SK-N-SH (cell line): ENCODE measurements at regions not wholly inside any gene's neighbourhood (a gene's known extent, or its start where the extent isn't known, plus 50 kb on each side); places are given as distances from the start of the nearest gene placed in this dataset.

ENCODE experiments used
- CTCF ChIA-PET: fragments of 300-600, 350-600 bp; formaldehyde crosslinking; extraction: SDS; loops from one replicate; lab custom pipeline; 2021; lab: Yijun Ruan, JAX
- POLR2A ChIA-PET: fragments of 350-600 bp; sonication (Branson Sonifier 250); formaldehyde crosslinking; extraction: SDS; loops from one replicate; lab custom pipeline; 2020; ENCODE audit warnings: antibody characterized with exemption, inconsistent platforms; lab: Yijun Ruan, JAX
- DNase-seq: peaks from one replicate; pipeline ENCODE4 v3.0.0; 2012
- H2AFZ ChIP-seq: fragments of 200-600 bp; sonication (generic); 2 replicates; pipeline ENCODE4 v1.8.1; 2016; ENCODE audit warnings: antibody characterized with exemption, mild to moderate bottlenecking, low read depth
- H3F3A ChIP-seq: fragments of 200-600 bp; sonication (generic); replicated peaks from 2 replicates; pipeline ENCODE3; 2016; ENCODE audit warnings: antibody characterized with exemption, mild to moderate bottlenecking; ENCODE audit not compliant: insufficient read depth
- H3K27ac ChIP-seq, 2 experiments: fragments of 200-500 bp in 1 of 2; fragments of 200-600 bp in 1 of 2; sonication (Bioruptor generic) in 1 of 2; sonication (generic), shearing (Covaris generic) in 1 of 2; 2 replicates each; pipeline versions ENCODE4 v1.5.1 to v1.6.1; 2014 to 2016; ENCODE audit warnings: low read depth in 2 of 2, inconsistent platforms in 1 of 2, low read length in 1 of 2, mild to moderate bottlenecking in 1 of 2, mixed read lengths in 1 of 2
- H3K27me3 ChIP-seq: fragments of 200-600 bp; sonication (generic), shearing (Covaris generic); 2 replicates; pipeline ENCODE4 v1.6.1; 2016; ENCODE audit warnings: mixed run types; ENCODE audit not compliant: insufficient read depth
- H3K36me3 ChIP-seq, 2 experiments: fragments of 200-500 bp in 1 of 2; fragments of 200-600 bp in 1 of 2; sonication (Bioruptor generic) in 1 of 2; sonication (generic) in 1 of 2; replicated peaks in 1 of 2; 2 replicates each; pipeline versions ENCODE3 to v1.5.1; 2014 to 2016; ENCODE audit warnings: low read length in 1 of 2, mild to moderate bottlenecking in 1 of 2; ENCODE audit not compliant: insufficient read depth in 2 of 2, control insufficient read depth in 1 of 2
- H3K4me1 ChIP-seq, 2 experiments: fragments of 200-500 bp in 1 of 2; fragments of 200-600 bp in 1 of 2; sonication (Bioruptor generic) in 1 of 2; sonication (generic), shearing (Covaris generic) in 1 of 2; 2 replicates each; pipeline versions ENCODE4 v1.5.1 to v1.6.1; 2014 to 2016; ENCODE audit warnings: low read depth in 1 of 2, low read length in 1 of 2, mixed run types in 1 of 2; ENCODE audit not compliant: insufficient read depth in 2 of 2, control insufficient read depth in 1 of 2
- H3K4me2 ChIP-seq: fragments of 200-600 bp; sonication (generic), shearing (Covaris generic); 2 replicates; pipeline ENCODE4 v1.6.1; 2017; ENCODE audit warnings: mixed run types
- H3K4me3 ChIP-seq, 2 experiments: fragments of 200-500 bp in 1 of 2; fragments of 200-600 bp in 1 of 2; sonication (Bioruptor generic) in 1 of 2; sonication (generic), shearing (Covaris generic) in 1 of 2; 2 replicates each; pipeline versions ENCODE4 v1.5.1 to v1.8.1; 2014 to 2016; ENCODE audit warnings: low read depth in 2 of 2, inconsistent platforms in 1 of 2, low read length in 1 of 2, mild to moderate bottlenecking in 1 of 2, mixed read lengths in 1 of 2, moderate library complexity in 1 of 2
- H3K79me2 ChIP-seq: fragments of 200-600 bp; sonication (generic); 2 replicates; pipeline ENCODE4 v1.8.1; 2017; ENCODE audit warnings: mild to moderate bottlenecking; ENCODE audit not compliant: insufficient read depth
- H3K9ac ChIP-seq: fragments of 200-600 bp; sonication (generic); 2 replicates; pipeline ENCODE4 v1.6.1; 2017; ENCODE audit warnings: mixed run types
- H3K9me2 ChIP-seq: fragments of 200-600 bp; sonication (generic); 2 replicates; pipeline ENCODE4 v1.6.1; 2017; ENCODE audit warnings: mixed run types
- H3K9me3 ChIP-seq: fragments of 200-600 bp; sonication (generic); 2 replicates; pipeline ENCODE4 v1.6.1; 2017; ENCODE audit warnings: mixed run types, mild to moderate bottlenecking, moderate library complexity
- H4K20me1 ChIP-seq: fragments of 200-600 bp; sonication (generic); 2 replicates; pipeline ENCODE4 v1.6.1; 2017; ENCODE audit warnings: mild to moderate bottlenecking, mixed run types; ENCODE audit not compliant: insufficient read depth
- CTCF ChIP-seq: fragments of 200-600 bp; sonication (generic); IDR thresholded peaks from 2 replicates; pipeline ENCODE4 v1.6.1; 2017; ENCODE audit warnings: antibody characterized with exemption, mild to moderate bottlenecking, moderate library complexity
- FOXJ3 ChIP-seq: sonication (generic); formaldehyde crosslinking; IDR thresholded peaks from 2 replicates; pipeline ENCODE4 v1.5.1; 2020; ENCODE audit warnings: mild to moderate bottlenecking, missing genetic modification reagents
- GABPA ChIP-seq: IDR thresholded peaks from 2 replicates; pipeline ENCODE4 v1.4.0; 2012; ENCODE audit warnings: low read depth, mild to moderate bottlenecking
- GATA2 ChIP-seq: sonication (generic); formaldehyde crosslinking; IDR thresholded peaks from 2 replicates; pipeline ENCODE4 v1.5.0; 2020; ENCODE audit warnings: mild to moderate bottlenecking, missing genetic modification reagents
- MAX ChIP-seq: IDR thresholded peaks from 2 replicates; pipeline ENCODE4 v1.4.0; 2012; ENCODE audit warnings: low read depth
- MEF2A ChIP-seq: IDR thresholded peaks from 2 replicates; pipeline ENCODE4 v1.4.0; 2012; ENCODE audit warnings: low read depth, borderline replicate concordance
- RAD21 ChIP-seq: IDR thresholded peaks from 2 replicates; pipeline ENCODE4 v1.6.1; 2012; ENCODE audit warnings: mild to moderate bottlenecking, low read length
- RFX5 ChIP-seq: IDR thresholded peaks from 2 replicates; pipeline ENCODE4 v1.6.1; 2012; ENCODE audit warnings: mild to moderate bottlenecking, improper control_type of control experiment, low read length
- RXRA ChIP-seq: IDR thresholded peaks from 2 replicates; pipeline ENCODE4 v1.4.0; 2012; ENCODE audit warnings: low read depth, mild to moderate bottlenecking, borderline replicate concordance
- TAF1 ChIP-seq: IDR thresholded peaks from 2 replicates; pipeline ENCODE4 v1.6.1; 2012; ENCODE audit warnings: low read depth, mild to moderate bottlenecking, low read length, moderate library complexity, borderline replicate concordance
- USF1 ChIP-seq: IDR thresholded peaks from 2 replicates; pipeline ENCODE4 v1.4.0; 2012; ENCODE audit warnings: low read depth, borderline replicate concordance
- WGBS: methylation state at CpG from one replicate; pipeline ENCODE4 v1.1.6; 2017; ENCODE audit warnings: low lambda C conversion rate; 5-methylcytosine and 5-hydroxymethylcytosine counted together

GRCh38 chr10:130962240-130963051 lies 349.1 kb downstream of the TCERG1L start:
- H3K9me2 ChIP-seq, result no peaks in the 10 kb centered on the region
- H3K9ac ChIP-seq, result no peak overlapping the region
- no peaks in the 10 kb centered on the region for H3K36me3 ChIP-seq
- H3K79me2 ChIP-seq, result no peaks in the 10 kb centered on the region
- H3K9me3 ChIP-seq, result no peaks in the 10 kb centered on the region
- 37% methylated on average over 19 of the region's 19 CpGs for WGBS
- no peak for DNase-seq
- H4K20me1 ChIP-seq, result no peaks in the 10 kb centered on the region
- H3K4me3 ChIP-seq, result no peak overlapping the region
- ChIA-PET CTCF (interaction anchor here (1.6 kb wide), 1 partner anchor 276 kb away, joined by 5 read pairs; no protein-coding TSS in a partner anchor), POLR2A (no interaction called here)
- no peaks in the 10 kb centered on the region for H3F3A ChIP-seq
- H3K4me1 ChIP-seq, result no peaks in the 10 kb centered on the region
- H2AFZ ChIP-seq, result no peak overlapping the region
- H3K4me2 ChIP-seq, result no peak overlapping the region
- no peak overlapping the region for H3K27ac ChIP-seq
- no peak for TF ChIP-seq TAF1
- no peak for TF ChIP-seq MEF2A
- TF ChIP-seq RXRA, result no peak
- no peak for TF ChIP-seq CTCF
- TF ChIP-seq RAD21, result no peak
- no peaks in the 10 kb centered on the region for H3K27me3 ChIP-seq

GRCh38 chr10:130963052-130963393 lies 348.5 kb downstream of the TCERG1L start:
- Histone ChIP-seq H3K4me3 (no peak overlapping the region), H3K4me1 (no peaks in the 10 kb centered on the region), H3K36me3 (no peaks in the 10 kb centered on the region), H3K9ac (no peak overlapping the region), H3K27me3 (no peaks in the 10 kb centered on the region), H3K79me2 (no peaks in the 10 kb centered on the region), H2AFZ (no peak overlapping the region), H3K4me2 (no peak overlapping the region), H3K27ac (no peak overlapping the region), H3K9me3 (no peaks in the 10 kb centered on the region), H4K20me1 (no peaks in the 10 kb centered on the region), H3K9me2 (no peaks in the 10 kb centered on the region), H3F3A (no peaks in the 10 kb centered on the region)
- ChIA-PET POLR2A (no interaction called here), CTCF (interaction anchor here (1.6 kb wide), 1 partner anchor 277 kb away, joined by 5 read pairs; no protein-coding TSS in a partner anchor)
- 41% methylated on average over 8 of the region's 9 CpGs for WGBS
- TF ChIP-seq RAD21, result no peak
- TF ChIP-seq RFX5, result no peak
- TF ChIP-seq CTCF, result no peak
- no peak for TF ChIP-seq GATA2 (CRISPR knock-in tag)
- TF ChIP-seq FOXJ3, result no peak
- no peak for TF ChIP-seq MAX
- TF ChIP-seq MEF2A, result no peak
- no peak for TF ChIP-seq GABPA
- no peak for TF ChIP-seq USF1
- DNase-seq, result no peak
